GM10266 (cell line): ENCODE measurements at regions not wholly inside any gene's neighbourhood (a gene's known extent, or its start where the extent isn't known, plus 50 kb on each side); places are given as distances from the start of the nearest gene placed in this dataset.

Experiments
- DNase-seq: peaks from one replicate; pipeline ENCODE4 v3.0.0; 2012; ENCODE audit errors: extremely low spot score
- TF ChIP-seq, protein P1 (sequence below): IDR thresholded peaks from 2 replicates; pipeline ENCODE4 v1.5.1; 2012; ENCODE audit warnings: mild to moderate bottlenecking, low read depth; ENCODE audit not compliant: control insufficient read depth, insufficient read depth; ENCODE audit errors: missing control alignments

DNA sequence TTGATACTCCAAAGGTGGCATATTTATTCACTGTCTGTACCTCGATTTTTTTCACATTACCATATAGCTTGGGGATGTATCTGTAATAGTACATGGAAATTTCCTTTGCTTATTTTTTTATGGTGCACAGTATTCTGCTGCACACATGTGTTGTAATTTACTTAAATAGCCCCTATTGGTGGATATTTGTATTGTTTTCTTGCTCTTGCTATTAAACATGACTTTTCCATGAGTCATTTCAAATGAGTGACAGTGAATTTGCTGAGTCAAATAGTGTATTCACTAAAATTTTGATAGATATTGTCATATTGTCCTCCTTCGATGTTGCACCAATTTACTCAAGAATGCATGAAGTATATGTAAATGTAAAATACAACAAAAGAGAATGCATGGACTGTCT, 122.7 kb upstream of the STEAP4 start:
- DNase-seq, result no peak

DNA sequence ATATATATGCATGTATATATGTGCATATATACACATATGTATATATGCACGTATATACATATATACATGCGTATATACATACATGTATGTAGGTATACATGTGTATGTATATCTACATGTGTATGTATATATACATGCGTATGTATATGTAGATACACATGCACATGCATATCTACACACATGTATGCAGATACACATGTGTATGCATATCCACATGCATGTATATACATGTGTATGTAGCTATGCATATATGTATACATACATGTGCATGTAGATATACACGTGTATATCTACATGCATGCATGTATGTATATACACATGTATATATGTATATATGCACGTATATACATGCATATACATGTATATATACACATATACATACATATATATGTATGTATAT, 95.8 kb upstream of the STEAP4 start:
- DNase-seq, result no peak
- TF ChIP-seq, protein P1, sequence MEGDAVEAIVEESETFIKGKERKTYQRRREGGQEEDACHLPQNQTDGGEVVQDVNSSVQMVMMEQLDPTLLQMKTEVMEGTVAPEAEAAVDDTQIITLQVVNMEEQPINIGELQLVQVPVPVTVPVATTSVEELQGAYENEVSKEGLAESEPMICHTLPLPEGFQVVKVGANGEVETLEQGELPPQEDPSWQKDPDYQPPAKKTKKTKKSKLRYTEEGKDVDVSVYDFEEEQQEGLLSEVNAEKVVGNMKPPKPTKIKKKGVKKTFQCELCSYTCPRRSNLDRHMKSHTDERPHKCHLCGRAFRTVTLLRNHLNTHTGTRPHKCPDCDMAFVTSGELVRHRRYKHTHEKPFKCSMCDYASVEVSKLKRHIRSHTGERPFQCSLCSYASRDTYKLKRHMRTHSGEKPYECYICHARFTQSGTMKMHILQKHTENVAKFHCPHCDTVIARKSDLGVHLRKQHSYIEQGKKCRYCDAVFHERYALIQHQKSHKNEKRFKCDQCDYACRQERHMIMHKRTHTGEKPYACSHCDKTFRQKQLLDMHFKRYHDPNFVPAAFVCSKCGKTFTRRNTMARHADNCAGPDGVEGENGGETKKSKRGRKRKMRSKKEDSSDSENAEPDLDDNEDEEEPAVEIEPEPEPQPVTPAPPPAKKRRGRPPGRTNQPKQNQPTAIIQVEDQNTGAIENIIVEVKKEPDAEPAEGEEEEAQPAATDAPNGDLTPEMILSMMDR, result no peak

More for the DNA sequence above, 122.7 kb upstream of the STEAP4 start:
- TF ChIP-seq, protein P1, result no peak

DNA sequence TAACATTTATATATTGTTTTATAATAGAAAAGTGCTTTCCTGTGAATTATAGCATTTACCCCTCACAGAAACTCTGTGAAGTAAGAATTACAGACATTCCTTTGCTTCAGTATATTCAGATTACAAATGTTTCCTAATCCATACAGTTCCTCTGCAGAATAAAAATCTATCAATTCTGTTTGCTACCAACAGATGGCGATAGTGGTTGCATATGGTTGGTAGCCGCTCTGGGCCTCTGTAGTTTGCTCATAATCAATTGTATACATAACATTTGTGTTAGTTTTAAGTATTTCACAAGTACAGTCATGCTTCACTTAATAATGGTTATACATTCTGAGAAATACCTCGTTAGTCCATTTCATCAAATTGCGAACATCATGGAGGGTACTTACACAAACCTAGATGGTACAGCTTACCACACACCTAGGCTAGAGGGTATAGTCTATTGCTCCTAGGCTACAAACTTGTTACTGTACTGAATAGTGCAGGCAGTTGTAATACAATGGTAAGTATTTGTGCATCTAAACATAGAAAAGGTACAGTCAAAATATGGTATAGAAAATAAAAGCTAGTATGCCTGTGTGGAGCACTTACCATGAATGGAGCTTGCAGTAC, 94.4 kb upstream of the STEAP4 start:
- TF ChIP-seq, protein P1, result peak; percentile 48
- peak; percentile 14 for DNase-seq

DNA sequence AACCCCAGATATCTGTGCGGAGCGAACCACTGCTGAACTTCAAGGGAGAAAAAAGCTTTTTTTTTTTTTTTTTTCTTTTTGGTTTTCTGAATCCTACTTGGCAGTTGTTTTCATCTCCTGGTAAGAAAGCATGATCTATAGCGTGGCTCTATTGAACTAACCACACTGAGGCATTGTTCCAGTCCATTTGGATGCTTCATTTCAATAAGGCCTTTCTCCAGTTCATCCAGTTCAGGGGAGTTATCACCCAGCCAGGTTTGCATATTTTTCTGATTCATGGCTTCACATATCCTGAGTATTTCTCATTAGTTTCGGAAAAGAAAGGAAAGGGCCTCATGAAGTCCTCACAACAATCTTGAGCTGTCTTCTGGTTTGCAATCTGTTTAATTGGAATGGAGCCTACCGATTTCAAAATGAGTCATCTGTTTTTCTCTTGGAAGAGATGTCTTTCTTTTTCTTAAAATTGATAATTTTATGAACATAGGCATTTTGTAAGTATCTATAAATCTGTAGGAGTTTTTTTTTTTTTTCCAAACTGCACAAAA, 93.1 kb upstream of the STEAP4 start:
- DNase-seq, result no peak
- TF ChIP-seq, protein P1, result no peak

DNA sequence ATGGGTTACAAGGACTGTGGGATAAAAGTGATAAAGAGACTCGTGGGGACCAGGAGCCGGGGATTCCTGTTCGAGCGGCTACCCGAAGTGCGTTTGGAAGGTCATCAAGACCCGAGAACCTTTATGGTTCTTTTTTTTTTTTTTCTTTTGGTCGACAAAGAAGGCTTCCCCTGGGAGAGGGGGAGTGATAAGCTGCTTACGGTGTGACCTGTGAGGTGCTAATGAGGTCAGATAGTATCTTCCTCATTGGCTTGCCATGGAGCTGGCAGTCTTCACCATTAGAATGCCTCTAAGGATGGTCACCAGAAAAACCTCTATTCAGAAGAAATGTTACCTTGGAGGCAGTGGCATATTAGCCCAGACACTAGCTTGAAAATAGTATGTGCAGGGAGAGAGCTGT, 92.3 kb upstream of the STEAP4 start:
- TF ChIP-seq, protein P1, result no peak
- no peak for DNase-seq

DNA sequence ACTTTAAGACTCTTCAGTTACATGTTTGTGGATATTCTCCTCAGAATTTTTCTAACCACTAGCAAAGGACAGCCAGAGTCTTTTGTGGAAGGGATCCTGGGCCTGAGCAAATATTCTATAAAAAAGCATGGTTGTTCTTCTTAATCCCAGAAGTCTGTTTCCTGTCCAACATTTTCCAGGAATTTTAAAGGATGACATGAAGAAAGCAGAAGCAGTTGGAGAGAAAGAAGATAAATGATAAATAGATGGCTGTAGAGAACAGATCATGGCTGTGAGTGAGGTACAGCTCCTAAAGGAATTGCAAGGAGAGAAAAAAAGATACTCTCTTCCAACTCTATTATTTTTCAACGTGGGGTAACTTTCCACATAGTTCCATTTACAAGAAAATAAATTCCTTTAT, 91.8 kb upstream of the STEAP4 start:
- TF ChIP-seq, protein P1, result no peak
- DNase-seq, result no peak

DNA sequence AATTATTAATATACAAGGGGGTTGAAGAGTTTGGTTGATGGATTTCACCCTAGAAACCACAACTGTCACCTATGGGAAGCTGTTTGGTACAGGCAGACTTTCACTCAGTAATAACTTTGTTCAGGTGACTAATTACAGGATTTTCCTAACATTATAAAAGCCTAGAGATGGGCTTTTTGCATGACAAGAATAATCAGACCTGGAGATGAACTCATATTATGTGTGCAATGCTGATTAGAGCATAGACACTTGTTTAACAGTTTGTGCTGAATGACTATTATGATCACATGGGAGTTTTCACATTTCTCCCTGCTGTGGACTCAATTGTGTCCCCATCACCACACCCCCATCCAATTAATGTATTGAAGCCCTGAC, 90.2 kb upstream of the STEAP4 start:
- TF ChIP-seq, protein P1, result no peak
- no peak for DNase-seq
